Kidney capillary endothelial cell (primary cell): ENCODE measurements at regions not wholly inside any gene's neighbourhood (a gene's known extent, or its start where the extent isn't known, plus 50 kb on each side); places are given as distances from the start of the nearest gene placed in this dataset.

Experiments used
- DNase-seq: peaks from one replicate; pipeline ENCODE4 v3.0.0-alpha.2; 2018; ENCODE audit warnings: low spot score

DNA sequence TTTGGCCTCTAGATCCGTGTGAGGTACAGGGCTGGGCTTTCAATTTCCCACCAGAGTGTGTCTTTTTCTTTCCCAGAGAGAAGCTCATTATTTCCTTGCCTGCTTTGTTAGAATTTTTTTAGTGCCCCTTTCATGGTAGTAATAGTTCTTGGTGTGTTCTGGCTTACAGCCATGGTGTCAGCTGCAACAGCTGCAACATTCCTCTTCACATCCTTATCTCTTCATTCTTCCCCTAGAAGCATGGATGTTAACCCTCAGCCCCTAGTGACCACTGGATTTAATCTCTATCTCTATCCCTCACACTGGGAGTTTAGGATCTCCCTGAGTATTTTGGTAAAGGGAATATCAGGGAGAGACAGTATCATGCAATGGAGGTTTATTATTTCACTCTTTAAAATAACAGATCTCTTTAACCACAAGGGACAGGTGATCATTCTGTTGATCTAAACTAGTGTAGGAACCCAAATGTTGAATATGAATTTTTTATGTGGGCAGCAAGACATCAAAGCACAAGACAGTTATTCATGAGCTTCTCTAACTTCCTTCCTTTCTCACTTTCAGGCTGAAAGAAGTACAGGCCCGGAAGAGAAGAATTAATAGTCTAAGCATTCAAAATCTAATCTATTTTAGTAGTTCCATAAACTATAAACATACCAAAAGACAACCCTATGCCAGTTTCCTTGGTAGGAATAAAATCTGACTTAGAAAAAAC is 160.2 kb downstream of the FAM170A start:
- DNase-seq = no peak

DNA sequence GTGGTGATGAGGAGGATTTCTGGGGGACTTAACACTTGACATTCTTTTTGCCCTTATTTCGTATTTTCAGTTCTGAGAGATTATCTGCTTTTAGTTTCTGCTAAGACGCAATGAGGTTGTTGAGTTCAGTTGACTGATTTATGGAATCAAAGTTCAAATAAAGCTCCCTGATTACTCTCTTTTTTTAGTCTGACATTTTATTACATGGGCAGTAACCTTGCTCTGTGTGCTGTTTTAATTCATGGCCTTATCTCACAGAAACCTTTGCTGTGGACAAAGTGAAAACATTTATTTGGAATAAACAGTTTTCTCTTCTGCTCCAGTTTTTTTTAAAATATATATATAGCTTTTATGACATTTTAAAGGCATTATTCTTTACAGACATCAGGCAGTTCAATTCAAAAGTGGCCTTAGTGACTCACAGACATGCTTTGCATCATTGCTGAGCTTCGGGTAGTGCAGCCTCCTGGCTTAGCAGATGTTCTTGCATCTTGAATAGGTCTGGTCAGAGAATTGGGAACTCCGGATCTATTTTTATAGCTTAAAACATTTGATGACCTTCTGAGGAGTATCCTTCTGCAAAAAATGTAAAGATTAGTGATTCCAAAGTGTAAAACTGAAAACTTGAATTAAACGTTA is 162.9 kb downstream of the FAM170A start:
- no peak for DNase-seq

DNA sequence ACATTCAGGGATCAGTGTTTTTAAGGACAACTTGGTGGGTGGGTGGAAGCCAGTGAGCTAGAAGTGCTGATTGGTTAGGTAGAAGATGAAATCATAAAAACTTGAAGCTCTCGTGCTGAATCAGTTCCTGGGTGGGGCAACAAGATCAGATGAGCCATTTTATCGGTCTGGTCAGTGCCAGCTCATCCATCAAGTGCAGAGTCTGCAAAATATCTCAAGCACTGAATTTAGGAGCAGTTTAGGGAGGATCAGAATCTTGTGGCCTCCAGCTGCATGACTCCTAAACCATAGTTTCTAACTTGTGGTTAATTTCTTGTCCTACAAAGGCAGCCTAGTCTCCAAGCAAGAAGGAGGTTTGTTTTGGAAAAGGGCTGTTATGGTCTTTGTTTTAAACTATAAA is 166.4 kb downstream of the FAM170A start:
- no peak for DNase-seq

DNA sequence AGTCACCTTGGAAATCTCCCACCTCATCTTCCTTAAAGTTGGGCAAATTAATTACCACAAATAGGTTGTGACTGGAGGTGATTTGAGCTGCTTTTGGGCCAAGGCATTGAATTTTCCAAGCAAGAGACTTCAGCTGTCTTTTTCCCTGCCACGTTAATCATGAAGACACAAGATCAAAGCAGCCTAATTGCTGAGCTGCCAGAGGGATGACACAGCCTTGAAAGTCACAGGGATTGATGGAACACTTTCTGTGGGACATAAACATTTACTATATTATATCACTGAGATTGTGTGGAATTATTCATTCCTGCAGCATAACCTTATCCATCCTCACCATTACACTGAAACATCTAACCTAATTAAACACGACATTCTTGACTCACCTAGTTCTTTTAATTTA is 172.2 kb downstream of the FAM170A start:
- DNase-seq = no peak

DNA sequence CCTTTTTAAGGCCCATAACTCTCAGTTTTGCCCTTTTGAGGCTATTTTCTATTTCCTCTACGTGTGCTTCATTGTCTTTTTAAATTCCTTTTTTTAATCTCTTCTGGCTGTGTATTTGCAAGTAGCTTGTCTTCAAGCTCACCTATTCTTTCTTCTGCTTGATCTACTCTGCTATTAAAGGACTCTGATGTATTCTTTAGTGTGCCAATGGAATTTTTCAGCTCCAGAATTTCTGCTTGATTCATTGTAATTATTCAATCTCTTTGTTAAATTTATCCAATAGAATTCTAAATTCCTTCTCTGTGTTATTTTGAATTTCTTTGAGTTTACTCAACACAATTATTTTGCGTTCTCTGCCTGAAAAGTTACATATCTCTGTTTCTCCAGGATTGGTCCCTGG is 178.7 kb downstream of the FAM170A start:
- no peak for DNase-seq

DNA sequence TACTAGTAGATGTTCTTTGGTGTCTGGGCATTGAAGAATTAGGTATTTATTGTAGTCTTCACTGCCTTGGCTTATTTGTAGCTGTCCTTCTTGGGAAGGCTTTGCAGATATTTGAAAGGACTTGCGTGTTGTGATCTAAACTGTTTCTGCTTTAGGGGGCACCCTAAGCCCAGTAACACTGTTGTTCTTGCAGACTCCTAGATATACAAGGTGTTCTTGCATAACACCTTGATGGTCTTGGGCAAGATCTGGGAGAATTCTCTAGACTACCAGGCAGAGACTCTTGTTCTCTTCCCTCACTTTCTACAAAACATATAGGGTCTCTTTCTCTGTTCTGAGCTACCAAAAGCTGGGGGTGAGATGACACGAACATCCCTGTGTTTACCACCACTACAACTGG is 179.1 kb downstream of the FAM170A start:
- no peak for DNase-seq

DNA sequence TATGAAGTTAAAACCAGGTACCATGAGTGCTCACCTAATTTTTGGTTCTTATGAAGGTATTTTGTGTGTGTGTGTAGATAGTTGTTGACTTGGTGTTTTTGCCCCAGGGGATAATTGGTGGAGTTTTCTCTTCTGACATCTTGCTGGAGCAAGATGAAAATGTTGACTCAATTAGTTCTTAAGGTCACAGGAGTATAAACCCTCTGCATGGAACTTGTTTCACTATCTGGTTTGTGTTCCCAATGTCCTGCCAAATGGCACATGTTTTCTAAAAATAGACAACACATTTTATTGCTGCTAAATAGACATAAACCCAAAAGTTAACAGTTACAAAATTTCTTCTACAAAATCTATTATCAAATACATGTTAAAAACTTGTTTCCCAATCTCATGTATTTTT is 180.9 kb downstream of the FAM170A start:
- DNase-seq = no peak

DNA sequence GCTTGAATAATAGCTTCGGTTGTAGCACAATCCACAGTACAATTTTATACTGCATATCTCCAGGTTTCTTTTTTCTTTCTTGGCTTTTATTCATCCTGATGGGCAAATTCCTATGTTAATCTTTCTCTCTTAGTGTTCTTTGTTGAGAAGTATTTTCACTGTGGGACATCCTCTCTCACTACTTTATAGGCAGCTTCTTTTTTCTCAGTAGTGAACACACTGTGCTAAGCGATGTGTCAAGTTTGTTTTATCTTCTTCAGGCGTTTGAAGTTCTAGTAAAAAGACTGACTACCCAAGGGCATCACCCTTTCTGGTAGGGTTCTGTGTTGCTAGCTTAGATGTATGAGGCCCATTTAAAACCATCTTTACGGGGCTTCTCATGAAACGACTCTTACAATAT is 182.1 kb downstream of the FAM170A start:
- no peak for DNase-seq

DNA sequence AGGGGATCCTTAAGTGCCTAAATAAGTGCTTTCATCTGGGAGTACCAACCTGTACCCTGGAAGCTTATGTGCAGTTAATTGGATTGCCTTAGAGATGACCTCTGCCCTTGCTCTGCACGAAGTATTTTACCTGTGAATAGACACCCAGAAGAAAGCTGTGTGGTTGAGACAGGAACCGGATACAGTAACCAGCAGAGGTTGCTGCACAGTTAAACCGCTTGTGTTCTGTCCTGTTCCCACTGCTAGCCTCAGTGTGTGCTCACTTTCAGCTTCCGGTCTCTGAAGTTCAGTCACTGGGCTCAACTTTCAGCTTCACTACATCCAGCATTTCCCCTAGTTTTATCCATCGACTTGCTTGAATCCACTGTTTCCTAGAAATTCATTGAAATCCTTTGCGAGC is 185.3 kb downstream of the FAM170A start:
- DNase-seq = no peak

DNA sequence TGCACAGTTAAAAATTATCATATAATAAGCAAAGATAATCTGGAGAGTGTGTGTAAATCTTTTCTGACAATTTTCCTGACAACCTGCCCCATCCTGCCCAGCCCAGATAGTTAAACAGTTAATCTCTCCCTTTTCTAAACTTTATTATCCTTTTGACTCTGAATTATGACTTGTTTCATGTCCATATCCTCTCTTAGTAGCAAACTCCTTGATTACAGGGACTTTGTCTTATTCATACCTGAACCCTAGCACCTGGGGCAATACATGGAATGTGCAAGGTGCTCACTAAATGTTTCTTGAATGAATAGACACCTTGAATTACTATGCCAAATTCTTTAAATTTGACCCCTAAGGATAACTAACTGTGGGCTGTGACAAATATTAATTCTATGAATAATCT is 186.7 kb downstream of the FAM170A start:
- DNase-seq = no peak

DNA sequence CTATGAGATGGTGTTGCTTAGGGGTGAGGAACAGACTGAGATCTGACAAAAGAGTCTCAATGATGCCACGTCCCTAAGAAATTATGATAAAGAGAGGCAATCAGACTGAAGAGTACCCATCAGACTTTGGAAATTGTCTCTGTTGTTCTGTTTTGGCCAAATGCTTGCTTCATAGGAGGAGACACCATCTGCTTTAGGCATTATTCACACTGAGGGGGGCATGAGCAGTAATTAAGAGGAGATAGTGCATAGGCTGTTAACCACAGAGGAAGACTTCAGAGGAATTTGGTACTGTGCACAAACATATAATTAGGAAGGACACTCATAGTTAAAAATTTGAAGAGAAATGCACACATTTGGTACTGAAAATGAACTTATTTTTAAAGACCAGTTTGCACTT is 190.7 kb downstream of the FAM170A start:
- no peak for DNase-seq

DNA sequence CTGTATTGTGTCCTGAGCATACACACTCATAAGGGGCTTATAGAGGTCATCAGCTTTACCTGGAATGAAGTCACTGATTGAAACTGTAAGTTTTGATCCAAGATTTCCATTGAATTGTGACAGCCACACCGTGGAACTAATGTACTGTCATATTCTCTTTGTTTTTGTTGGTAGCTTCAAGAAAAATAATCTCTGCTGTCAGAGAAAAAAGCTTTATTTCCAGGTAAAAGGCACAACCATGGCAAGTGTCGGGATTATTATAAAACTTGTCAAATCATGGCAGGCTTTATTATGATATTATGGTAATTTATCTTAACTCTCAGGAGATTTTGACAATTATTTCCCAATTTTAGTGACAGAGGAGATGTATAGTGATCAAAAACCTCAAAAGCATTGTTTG is 191.2 kb downstream of the FAM170A start:
- no peak for DNase-seq

DNA sequence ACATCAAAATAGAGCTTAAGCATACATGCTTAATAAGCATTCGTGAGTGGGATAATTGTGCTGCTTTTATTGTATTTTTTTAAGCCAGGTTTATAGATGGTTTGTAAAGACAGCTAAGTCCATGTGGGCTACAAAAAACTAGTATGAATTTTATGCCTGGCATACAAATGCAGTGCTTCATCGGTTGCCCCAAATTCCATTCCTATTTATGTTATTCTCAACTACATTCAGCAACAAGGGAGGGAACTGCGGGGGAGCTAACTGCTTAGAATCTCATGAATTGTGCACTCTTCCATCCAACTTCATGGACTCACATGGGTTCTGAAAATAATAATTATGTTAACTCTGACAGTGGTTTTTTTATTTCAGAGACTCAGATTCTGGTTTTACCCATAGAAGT is 199.2 kb downstream of the FAM170A start:
- DNase-seq = no peak

DNA sequence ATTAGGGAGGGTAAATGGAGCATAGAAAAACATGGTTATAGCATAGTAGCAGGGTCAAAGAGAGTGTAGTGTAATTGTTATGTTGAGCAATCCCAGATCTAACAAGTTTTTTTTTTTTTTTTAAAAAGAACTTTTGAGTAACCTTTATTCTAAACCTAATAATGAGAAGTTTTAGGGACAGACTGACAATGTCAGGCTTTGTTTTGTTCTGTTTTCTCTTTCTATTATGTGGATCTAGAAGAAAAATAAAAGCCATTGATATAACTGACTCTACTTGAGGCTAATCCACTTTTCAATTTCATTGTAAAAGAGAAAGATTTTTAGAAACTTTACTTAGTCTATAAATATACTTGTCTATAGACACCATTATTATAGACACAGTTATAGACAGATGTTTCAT is 200.0 kb downstream of the FAM170A start:
- DNase-seq = no peak

DNA sequence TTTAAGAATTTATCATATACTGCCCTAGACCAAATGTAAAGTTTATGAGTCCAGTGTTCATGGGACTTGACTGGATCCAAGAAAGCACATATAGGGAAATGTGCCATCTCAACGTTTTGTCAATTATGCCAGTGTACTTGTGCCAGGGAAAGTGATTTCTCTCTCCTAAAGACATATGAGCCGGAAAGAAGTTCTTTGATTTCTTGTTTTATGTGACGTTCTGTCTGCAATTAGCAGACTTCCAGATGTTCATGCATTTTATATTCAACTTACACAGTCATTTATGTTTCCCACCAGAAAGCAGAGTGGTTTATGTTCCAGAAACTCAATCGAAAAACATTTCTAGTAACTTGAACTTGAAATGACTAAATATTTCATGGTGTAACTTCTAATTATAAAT is 203.8 kb downstream of the FAM170A start:
- no peak for DNase-seq

DNA sequence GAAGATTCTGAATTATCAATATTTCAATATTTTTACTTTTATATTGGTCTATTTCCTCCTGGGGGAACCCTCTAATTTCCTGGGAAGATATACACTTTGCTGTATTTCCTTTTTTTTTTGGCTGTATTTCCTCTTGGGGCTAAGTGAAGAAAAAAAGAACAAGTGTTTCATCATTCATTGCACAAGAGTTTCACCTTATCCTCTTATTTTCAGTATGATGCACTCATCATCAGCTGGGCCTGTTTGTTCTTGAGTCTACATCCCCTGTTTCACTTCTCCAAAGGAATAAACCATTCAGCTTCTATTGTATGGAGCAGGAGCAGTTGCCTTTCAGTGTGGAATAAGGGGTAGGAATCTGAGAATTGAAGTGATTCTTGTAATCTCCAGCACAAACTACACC is 210.8 kb downstream of the FAM170A start:
- DNase-seq = no peak

DNA sequence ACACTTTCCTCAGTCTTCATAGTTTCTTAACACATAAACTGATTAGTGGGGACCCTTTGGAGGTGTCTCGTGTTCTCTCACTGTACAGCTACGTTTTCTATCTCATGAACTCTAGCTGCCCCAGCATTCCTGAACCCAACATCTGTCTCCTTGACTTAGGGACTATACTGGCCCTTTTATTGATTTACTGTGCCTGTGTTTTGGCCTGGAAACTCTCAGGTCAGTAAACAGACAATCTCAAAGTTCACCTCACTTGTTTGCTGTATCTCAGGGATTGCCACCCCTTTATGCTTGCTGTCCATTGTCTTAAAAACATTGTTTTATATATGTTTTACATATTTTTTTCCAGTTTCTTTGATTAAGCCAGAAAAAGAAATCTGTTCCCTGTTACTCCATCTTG is 222.8 kb downstream of the FAM170A start:
- DNase-seq = no peak

DNA sequence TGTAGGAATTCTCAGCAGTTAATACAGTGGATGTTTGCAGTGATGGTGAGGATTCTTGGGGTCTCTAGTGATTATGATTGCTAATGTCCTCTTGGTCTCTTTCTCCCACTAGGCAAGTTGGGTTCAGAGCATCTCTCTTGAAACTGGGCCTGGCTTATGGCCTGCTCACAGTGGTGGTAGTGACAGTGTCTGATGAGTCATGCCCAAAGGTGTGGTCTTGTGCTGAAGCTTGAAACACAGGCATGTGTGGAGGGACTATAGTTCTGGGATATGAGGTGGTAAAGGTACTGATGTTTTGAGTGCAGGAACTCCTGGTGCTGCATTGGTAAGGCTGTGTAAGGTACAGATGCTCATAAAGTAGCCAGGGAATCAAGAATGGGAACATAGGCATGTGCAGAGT is 231.1 kb downstream of the FAM170A start:
- DNase-seq = no peak

DNA sequence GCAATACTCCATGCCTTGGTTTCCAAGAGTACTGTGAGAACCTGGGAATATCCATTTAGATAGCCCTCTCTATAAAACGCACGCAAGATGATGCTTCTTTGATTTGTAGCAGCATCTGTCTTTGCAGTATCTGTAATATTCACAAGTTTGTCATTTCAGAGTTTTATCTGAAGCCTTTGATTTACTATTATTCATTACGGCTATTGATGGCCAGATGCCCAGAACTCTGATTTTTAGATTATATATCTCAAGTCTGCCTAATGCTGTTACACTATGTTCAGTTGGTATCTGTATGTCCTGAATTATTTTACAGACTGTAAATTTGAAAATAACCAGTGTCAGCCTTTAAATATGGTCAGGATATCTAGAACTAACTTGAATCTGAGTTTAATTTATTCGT is 233.3 kb downstream of the FAM170A start:
- DNase-seq = no peak

DNA sequence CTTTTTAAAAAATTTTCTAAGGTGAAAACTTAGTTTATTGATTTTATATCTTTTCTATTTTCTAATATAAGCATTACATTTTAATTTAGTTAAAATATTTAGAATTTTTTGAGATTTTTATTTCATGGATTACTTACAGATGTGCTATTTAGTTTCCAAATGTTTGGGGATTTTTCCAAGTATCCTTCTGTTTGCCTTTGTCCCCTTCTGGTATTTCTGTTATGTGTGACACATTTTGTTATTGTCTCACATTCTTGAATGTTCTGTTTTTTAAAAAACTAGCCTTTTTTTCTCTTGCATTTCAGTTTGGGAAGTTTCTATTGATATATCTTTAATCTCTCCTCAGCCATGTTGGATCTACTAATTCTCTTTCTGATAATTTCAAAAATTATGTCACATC is 234.9 kb downstream of the FAM170A start:
- no peak for DNase-seq

DNA sequence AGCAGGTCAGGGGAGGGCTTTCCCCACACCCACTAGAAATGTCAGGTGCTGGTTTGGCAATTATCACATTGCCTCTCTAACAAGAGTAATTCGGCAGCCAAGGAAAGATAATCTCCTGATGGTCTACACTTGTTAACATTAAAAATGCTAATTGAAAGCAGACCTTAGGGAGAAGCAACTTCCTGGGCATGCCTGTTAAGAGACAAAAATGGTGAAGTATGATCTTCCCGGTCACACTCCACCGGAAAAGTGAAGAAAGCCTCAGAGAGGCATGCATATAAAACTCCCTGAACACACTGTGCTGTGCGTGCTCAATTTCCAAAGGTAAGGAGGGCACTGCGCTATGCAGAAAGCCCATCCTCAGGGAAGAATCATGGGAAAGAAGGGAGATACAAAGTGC is 244.3 kb downstream of the FAM170A start:
- DNase-seq = no peak

DNA sequence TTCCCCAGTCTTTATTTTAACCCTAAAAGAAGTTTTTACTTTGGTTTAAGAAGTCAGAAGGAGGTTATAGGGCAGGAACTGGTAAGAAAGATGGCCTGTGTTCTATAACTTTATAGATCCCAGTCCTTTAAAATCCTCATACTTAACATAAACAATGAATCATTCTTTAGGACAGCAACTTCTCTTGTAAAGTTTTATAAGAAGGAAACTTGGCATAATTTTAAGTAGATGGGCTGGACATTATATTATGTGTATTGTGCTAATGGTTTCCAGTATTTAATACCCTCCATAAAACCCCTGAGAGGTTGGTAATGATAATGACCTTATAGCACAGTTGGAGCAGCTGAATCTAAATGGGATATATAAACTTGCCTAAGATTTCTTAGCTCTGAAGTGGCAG is 247.2 kb downstream of the FAM170A start:
- no peak for DNase-seq

DNA sequence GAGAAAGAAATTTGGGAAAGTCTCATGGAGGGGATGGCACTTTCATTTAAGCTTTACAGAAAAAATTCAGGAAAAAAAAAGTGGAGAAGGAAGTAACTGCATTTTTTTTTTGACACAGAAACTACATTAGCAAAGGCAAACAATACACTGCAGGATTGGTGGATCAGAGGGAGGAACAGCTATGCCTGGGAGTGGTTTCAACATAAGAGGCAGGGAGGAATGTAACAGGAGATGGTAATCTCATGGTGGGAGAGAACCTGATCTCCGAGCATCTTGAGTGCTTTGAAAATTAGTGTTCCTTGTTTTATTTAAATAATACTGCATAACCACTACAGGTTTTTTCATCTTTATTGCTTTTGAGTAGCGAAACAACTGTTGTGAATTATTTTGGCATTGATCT is 249.4 kb downstream of the FAM170A start:
- no peak for DNase-seq

DNA sequence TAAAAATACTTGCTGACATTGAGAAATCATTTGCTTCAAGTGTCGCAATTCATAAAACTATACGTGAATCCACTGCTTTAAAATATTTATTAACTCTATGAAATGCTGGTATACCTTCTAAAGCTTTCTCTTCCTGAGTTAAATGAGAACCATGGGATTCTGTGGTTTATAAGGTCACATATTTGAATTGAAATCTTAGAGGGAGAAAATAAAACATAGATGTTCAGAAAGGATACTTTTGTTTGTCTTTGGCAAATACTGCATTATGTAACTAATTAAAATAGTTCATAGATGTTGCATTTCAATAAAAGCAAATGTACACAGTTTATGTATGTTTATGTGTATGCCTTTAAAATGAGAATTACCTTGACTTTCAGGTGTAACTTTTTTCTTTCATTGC is 250.1 kb downstream of the FAM170A start:
- DNase-seq = no peak
